Hepatocyte (in vitro differentiated cells): ENCODE measurements at regions not wholly inside any gene's neighbourhood (a gene's known extent, or its start where the extent isn't known, plus 50 kb on each side); places are given as distances from the start of the nearest gene placed in this dataset.
"Not testable (repeated sequence)": the region's sequence is repeated elsewhere in the genome, so short reads cannot be mapped to it uniquely, and the experiment has no call there.

Experiments
- DNase-seq: peaks from one replicate; pipeline ENCODE4 v3.0.0-alpha.2; 2016; ENCODE audit warnings: low spot score
- H2AFZ ChIP-seq: fragments of 200-600 bp; sonication (generic); 2 replicates; pipeline ENCODE4 v1.6.0; 2016; ENCODE audit warnings: antibody characterized with exemption, mild to moderate bottlenecking
- H3K27ac ChIP-seq: fragments of 200-600 bp; sonication (generic); 2 replicates; pipeline ENCODE4 v1.5.1; 2016; ENCODE audit warnings: mild to moderate bottlenecking
- H3K27me3 ChIP-seq: fragments of 200-600 bp; sonication (generic); 2 replicates; pipeline ENCODE4 v1.6.1; 2016
- H3K36me3 ChIP-seq: fragments of 200-600 bp; sonication (generic); replicated peaks from 2 replicates; pipeline ENCODE4 v1.5.1; 2016; ENCODE audit warnings: low read depth; ENCODE audit not compliant: insufficient read depth
- H3K4me1 ChIP-seq: fragments of 200-600 bp; sonication (generic); 2 replicates; pipeline ENCODE4 v1.5.1; 2016; ENCODE audit warnings: mild to moderate bottlenecking, moderate library complexity; ENCODE audit not compliant: insufficient read depth
- H3K4me2 ChIP-seq: fragments of 200-600 bp; sonication (generic); 2 replicates; pipeline ENCODE4 v1.6.0; 2016
- H3K4me3 ChIP-seq: fragments of 200-600 bp; sonication (generic); 2 replicates; pipeline ENCODE4 v1.5.1; 2016; ENCODE audit warnings: mild to moderate bottlenecking
- H3K79me2 ChIP-seq: fragments of 200-600 bp; sonication (generic); 2 replicates; pipeline ENCODE4 v1.6.0; 2017; ENCODE audit warnings: mild to moderate bottlenecking
- H3K9me2 ChIP-seq: fragments of 200-600 bp; sonication (generic); replicated peaks from 2 replicates; pipeline ENCODE4 v1.6.0; 2017; ENCODE audit warnings: mild to moderate bottlenecking; ENCODE audit not compliant: insufficient read depth
- H3K9me3 ChIP-seq: fragments of 200-600 bp; sonication (generic); 2 replicates; pipeline ENCODE4 v1.5.1; 2016; ENCODE audit warnings: low read depth, mild to moderate bottlenecking
- H4K20me1 ChIP-seq: fragments of 200-600 bp; sonication (generic); 2 replicates; pipeline ENCODE4 v1.6.0; 2016; ENCODE audit warnings: mild to moderate bottlenecking; ENCODE audit not compliant: insufficient read depth, poor library complexity, severe bottlenecking
- EZH2 ChIP-seq: fragments of 200-600 bp; sonication (generic); IDR thresholded peaks from 2 replicates; pipeline ENCODE4 v1.6.1; 2016; ENCODE audit warnings: antibody characterized with exemption, mild to moderate bottlenecking, borderline replicate concordance
- EZH2phosphoT487 ChIP-seq: fragments of 200-600 bp; sonication (generic); IDR thresholded peaks from one replicate; pipeline ENCODE4 v1.6.1; 2018; ENCODE audit warnings: antibody characterized with exemption, mild to moderate bottlenecking, low read depth, moderate library complexity; ENCODE audit not compliant: unreplicated experiment, severe bottlenecking
- WGBS: methylation state at CpG from one replicate; pipeline ENCODE4 v1.1.6; 2016; ENCODE audit warnings: low lambda C conversion rate; ENCODE audit errors: missing lambda C conversion rate; 5-methylcytosine and 5-hydroxymethylcytosine counted together
- TF ChIP-seq, protein P1 (sequence below): fragments of 200-600 bp; sonication (generic); IDR thresholded peaks from 2 replicates; pipeline ENCODE4 v1.5.1; 2016; ENCODE audit warnings: antibody characterized with exemption, mild to moderate bottlenecking; ENCODE audit not compliant: poor library complexity

DNA sequence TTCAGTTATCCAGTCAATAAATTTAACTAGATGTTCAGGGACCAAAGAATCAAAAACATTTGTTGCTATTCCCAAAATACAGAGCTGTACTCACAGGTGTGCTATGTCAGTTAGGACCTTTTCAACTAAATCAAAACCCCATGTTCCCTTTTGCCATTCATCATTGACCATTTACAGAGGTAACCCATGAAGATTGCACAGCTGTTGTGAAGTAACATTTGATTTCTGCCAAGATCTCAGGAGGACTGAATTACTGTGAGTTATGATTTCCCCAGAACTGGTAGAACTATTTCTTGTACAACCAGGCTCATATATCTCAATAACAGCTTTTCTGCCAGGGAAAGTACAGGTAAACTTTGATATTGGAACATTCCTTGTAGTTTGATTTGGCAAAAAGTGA is 131.1 kb upstream of the FIBIN start:
- Histone ChIP-seq H3K27ac (no peak overlapping the region), H3K4me3 (no peak overlapping the region), H4K20me1 (no peaks in the 10 kb centered on the region), H3K79me2 (no peaks in the 10 kb centered on the region), H3K9me3 (no peaks in the 10 kb centered on the region), H2AFZ (no peak overlapping the region), H3K4me1 (no peaks in the 10 kb centered on the region), H3K36me3 (no peaks in the 10 kb centered on the region), H3K4me2 (no peak overlapping the region), H3K9me2 (no peaks in the 10 kb centered on the region), H3K27me3 (no peaks in the 10 kb centered on the region)
- TF ChIP-seq EZH2 (no peak), EZH2phosphoT487 (no peak)
- TF ChIP-seq, protein P1, sequence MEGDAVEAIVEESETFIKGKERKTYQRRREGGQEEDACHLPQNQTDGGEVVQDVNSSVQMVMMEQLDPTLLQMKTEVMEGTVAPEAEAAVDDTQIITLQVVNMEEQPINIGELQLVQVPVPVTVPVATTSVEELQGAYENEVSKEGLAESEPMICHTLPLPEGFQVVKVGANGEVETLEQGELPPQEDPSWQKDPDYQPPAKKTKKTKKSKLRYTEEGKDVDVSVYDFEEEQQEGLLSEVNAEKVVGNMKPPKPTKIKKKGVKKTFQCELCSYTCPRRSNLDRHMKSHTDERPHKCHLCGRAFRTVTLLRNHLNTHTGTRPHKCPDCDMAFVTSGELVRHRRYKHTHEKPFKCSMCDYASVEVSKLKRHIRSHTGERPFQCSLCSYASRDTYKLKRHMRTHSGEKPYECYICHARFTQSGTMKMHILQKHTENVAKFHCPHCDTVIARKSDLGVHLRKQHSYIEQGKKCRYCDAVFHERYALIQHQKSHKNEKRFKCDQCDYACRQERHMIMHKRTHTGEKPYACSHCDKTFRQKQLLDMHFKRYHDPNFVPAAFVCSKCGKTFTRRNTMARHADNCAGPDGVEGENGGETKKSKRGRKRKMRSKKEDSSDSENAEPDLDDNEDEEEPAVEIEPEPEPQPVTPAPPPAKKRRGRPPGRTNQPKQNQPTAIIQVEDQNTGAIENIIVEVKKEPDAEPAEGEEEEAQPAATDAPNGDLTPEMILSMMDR: no peak
- no peak for DNase-seq

DNA sequence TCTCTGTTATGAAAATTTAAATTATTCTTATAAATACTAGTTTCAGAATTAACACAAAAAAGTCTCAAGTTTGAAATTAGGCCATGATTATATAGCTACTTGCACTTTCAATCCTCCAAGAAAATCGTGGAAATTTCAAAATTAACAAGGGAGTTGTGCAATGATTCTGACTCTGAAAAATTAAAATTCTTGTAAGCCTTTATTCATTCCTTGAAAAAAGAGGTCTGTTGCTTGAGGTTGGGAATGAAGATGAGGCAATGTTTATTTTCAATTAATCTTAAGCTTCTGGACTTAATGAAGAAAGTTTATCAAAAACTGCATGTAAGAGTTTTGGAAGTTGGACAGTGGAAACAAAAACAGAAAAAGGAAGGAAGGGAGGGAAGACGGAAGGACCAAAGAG is 128.2 kb upstream of the FIBIN start:
- Histone ChIP-seq H3K4me1 (no peaks in the 10 kb centered on the region), H3K27me3 (no peaks in the 10 kb centered on the region), H4K20me1 (no peaks in the 10 kb centered on the region), H3K36me3 (no peaks in the 10 kb centered on the region), H3K4me3 (no peak overlapping the region), H3K9me3 (no peaks in the 10 kb centered on the region), H3K9me2 (no peaks in the 10 kb centered on the region), H3K79me2 (no peaks in the 10 kb centered on the region), H3K27ac (no peak overlapping the region), H2AFZ (no peak overlapping the region), H3K4me2 (no peak overlapping the region)
- WGBS: 85% methylated on average over 2 of the region's 2 CpGs
- DNase-seq: no peak
- no peak for TF ChIP-seq EZH2
- TF ChIP-seq EZH2phosphoT487: no peak
- TF ChIP-seq, protein P1: no peak

DNA sequence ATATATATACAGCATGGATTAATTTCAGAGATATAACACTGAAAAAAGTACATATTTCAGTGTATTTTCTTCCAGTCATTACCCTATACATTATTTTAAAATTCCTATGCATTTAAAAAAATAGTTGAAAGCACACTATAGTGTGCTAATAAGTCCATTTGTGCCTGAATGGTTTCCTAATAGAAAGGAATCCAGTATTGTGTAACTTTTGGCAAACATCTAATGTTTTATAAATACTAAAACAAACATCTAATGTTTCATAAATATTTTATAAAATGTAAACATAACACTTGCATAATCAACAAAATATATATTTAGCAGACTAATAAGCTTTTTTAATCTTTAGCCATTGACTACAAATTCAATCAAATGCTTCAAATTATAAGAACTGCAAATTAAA is 126.6 kb upstream of the FIBIN start:
- H3K4me1 ChIP-seq: no peaks in the 10 kb centered on the region
- no peaks in the 10 kb centered on the region for H3K36me3 ChIP-seq
- H3K4me2 ChIP-seq: no peak overlapping the region
- H3K4me3 ChIP-seq: no peak overlapping the region
- TF ChIP-seq, protein P1: no peak
- TF ChIP-seq EZH2 (no peak), EZH2phosphoT487 (no peak)
- H3K27me3 ChIP-seq: no peaks in the 10 kb centered on the region
- no peaks in the 10 kb centered on the region for H4K20me1 ChIP-seq
- H3K9me2 ChIP-seq: no peaks in the 10 kb centered on the region
- DNase-seq: no peak
- H3K27ac ChIP-seq: no peak overlapping the region
- H3K79me2 ChIP-seq: no peaks in the 10 kb centered on the region
- no peak overlapping the region for H2AFZ ChIP-seq
- H3K9me3 ChIP-seq: no peaks in the 10 kb centered on the region

DNA sequence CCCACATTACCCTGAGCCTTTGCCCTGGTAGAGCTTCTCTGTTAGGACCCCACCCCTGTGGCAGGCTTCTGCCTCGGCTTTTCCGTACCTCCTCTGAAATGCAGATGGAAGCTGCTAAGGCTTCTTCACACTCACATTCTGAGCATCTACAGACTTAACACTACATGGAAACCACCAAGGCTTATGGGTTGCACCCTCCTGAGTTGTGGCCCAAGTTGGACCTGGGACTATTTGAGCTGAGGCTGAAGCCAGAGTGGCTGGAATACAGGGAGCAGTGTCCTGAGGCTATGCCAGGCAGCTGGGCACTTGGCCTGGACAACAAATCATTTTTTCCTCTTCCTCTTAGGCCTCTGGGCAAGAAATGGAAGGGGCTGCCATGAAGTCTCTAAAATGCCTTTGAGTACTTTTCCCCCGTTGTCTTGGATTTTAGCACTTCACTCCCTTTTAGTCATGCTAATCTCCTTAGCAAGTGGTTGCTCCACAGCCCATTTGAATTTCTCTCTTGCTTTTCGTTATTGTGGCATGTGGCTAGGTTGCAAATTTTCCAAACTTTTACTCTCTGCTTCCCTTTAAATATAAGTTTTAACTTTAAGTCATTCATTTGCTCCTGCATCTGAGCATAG is 114.8 kb upstream of the FIBIN start:
- H3K4me3 ChIP-seq: no peak overlapping the region
- H3K4me1 ChIP-seq: no peaks in the 10 kb centered on the region
- H3K79me2 ChIP-seq: no peaks in the 10 kb centered on the region
- no peak overlapping the region for H3K4me2 ChIP-seq
- 77% methylated on average over 4 of the region's 4 CpGs for WGBS
- TF ChIP-seq, protein P1: no peak
- TF ChIP-seq EZH2phosphoT487: no peak
- no peak for TF ChIP-seq EZH2
- no peaks in the 10 kb centered on the region for H3K36me3 ChIP-seq
- H3K9me3 ChIP-seq: no peaks in the 10 kb centered on the region
- no peak overlapping the region for H3K27ac ChIP-seq
- H4K20me1 ChIP-seq: no peaks in the 10 kb centered on the region
- H3K27me3 ChIP-seq: no peaks in the 10 kb centered on the region
- H3K9me2 ChIP-seq: no peaks in the 10 kb centered on the region
- H2AFZ ChIP-seq: no peak overlapping the region
- DNase-seq: no peak

DNA sequence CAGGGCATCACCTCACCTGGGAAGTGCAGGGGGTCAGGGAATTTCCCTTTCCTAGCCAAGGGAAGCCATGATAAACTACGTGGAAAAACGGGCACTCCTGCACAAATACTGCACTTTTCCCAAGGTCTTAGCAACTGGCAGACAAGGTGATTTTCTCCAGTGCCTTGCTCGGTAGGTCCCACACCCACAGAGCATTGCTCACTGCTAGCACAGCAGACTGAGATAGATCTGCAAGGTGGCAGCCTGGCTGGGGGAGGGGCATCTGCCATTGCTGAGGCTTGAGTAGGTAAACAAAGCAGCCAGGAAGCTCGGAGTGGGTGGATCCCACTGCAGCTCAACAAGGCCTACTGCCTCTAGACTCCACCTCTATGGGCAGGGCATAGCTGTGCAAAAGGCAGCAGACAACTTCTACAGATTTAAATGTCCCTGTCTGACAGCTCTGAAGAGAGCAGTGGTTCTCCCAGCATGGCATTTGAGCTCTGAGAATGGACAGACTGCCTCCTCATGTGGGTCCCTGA is 111.5 kb upstream of the FIBIN start:
- H2AFZ ChIP-seq, H4K20me1 ChIP-seq, H3K4me3 ChIP-seq, H3K4me1 ChIP-seq, H3K9me3 ChIP-seq, H3K27ac ChIP-seq, H3K79me2 ChIP-seq, H3K4me2 ChIP-seq, H3K9me2 ChIP-seq, H3K27me3 ChIP-seq, H3K36me3 ChIP-seq, DNase-seq: not testable (repeated sequence)
- 89% methylated on average over 4 of the region's 4 CpGs for whole genome bisulfite sequencing
